PC-3 (cell line): ENCODE measurements at regions not wholly inside any gene's neighbourhood (a gene's known extent, or its start where the extent isn't known, plus 50 kb on each side); places are given as distances from the start of the nearest gene placed in this dataset.

ENCODE experiments used
- ATAC-seq: fragments of 200-7000 bp; cut with Tn5 transposase; 2 replicates; pipeline ENCODE4 v1.9.1; 2020; ENCODE audit warnings: mild to moderate bottlenecking, moderate library complexity
- BruUV-seq: library from RNA; stranded (reverse); fragments of 400-500 nt; replicated peaks from 2 replicates; lab custom pipeline; 2021; lab: Mats Ljungman, UMichigan
- CTCF ChIA-PET: fragments of 300-600 bp; sonication (Branson Sonifier 250); formaldehyde crosslinking; loops from one replicate; lab custom pipeline; 2022; ENCODE audit warnings: antibody characterized with exemption; lab: Charles Lee
- POLR2A ChIA-PET: fragments of 300-600 bp; sonication (Branson Sonifier 250); formaldehyde crosslinking; loops from one replicate; lab custom pipeline; 2022; ENCODE audit warnings: antibody characterized with exemption; ENCODE audit not compliant: unreplicated experiment; lab: Charles Lee
- DNase-seq: peaks from one replicate; pipeline ENCODE4 v3.0.0-alpha.2; 2015
- H2AFZ ChIP-seq: fragments of 300-600 bp; sonication (generic); 2 replicates; pipeline ENCODE4 v1.6.0; 2016; ENCODE audit warnings: antibody characterized with exemption, low read length
- H3F3A ChIP-seq: fragments of 300-600 bp; sonication (generic); one replicate; pipeline ENCODE4 v1.6.0; 2017; ENCODE audit warnings: antibody characterized with exemption, low read length, control low read depth, mild to moderate bottlenecking; ENCODE audit not compliant: unreplicated experiment
- H3K27ac ChIP-seq: fragments of 300-600 bp; sonication (generic); 2 replicates; pipeline ENCODE4 v1.5.1; 2016; ENCODE audit warnings: mild to moderate bottlenecking, low read length
- H3K27me3 ChIP-seq: fragments of 300-600 bp; sonication (generic); 2 replicates; pipeline ENCODE4 v1.6.1; 2016; ENCODE audit warnings: low read length, mixed read lengths
- H3K36me3 ChIP-seq: fragments of 300-600 bp; sonication (generic); 2 replicates; pipeline ENCODE4 v1.6.1; 2016; ENCODE audit warnings: low read depth, mixed run types, low read length, mixed read lengths
- H3K4me1 ChIP-seq: fragments of 300-600 bp; sonication (generic); 2 replicates; pipeline ENCODE4 v1.5.1; 2016; ENCODE audit warnings: low read length; ENCODE audit not compliant: insufficient read depth
- H3K4me2 ChIP-seq: fragments of 300-600 bp; sonication (generic); 2 replicates; pipeline ENCODE4 v1.6.0; 2016; ENCODE audit warnings: low read length
- H3K4me3 ChIP-seq: fragments of 300-600 bp; sonication (generic); 2 replicates; pipeline ENCODE4 v1.5.1; 2016; ENCODE audit warnings: mild to moderate bottlenecking, low read length, mixed read lengths
- H3K79me2 ChIP-seq: fragments of 300-600 bp; sonication (generic); 2 replicates; pipeline ENCODE4 v1.6.1; 2017; ENCODE audit warnings: low read length, mixed read lengths
- H3K9ac ChIP-seq: fragments of 300-600 bp; sonication (generic); 2 replicates; pipeline ENCODE4 v1.6.0; 2016; ENCODE audit warnings: mild to moderate bottlenecking, low read length
- H3K9me2 ChIP-seq: fragments of 300-600 bp; sonication (generic); replicated peaks from 2 replicates; pipeline ENCODE4 v1.6.1; 2016; ENCODE audit warnings: mixed run types, low read length, mixed read lengths
- H3K9me3 ChIP-seq: fragments of 300-600 bp; sonication (generic); 2 replicates; pipeline ENCODE4 v1.6.1; 2016; ENCODE audit warnings: low read length, mixed read lengths
- H4K20me1 ChIP-seq: fragments of 300-600 bp; sonication (generic); 2 replicates; pipeline ENCODE4 v1.6.1; 2016; ENCODE audit warnings: low read length, mixed read lengths
- EZH2 ChIP-seq: fragments of 300-600 bp; sonication (generic); IDR thresholded peaks from one replicate; pipeline ENCODE4 v1.6.1; 2017; ENCODE audit warnings: antibody characterized with exemption, mild to moderate bottlenecking, low read length; ENCODE audit not compliant: unreplicated experiment
- EZH2phosphoT487 ChIP-seq: fragments of 300-600 bp; sonication (generic); IDR thresholded peaks from 2 replicates; pipeline ENCODE4 v1.6.1; 2018; ENCODE audit warnings: mild to moderate bottlenecking, antibody characterized with exemption, low read length, borderline replicate concordance
- intact Hi-C: fragments of 100-400 bp; cut with micrococcal nuclease; formaldehyde crosslinking; loops from 2 replicates; pipeline ENCODE4 v1.9.0; 2023
- TF ChIP-seq, protein P1 (sequence below): fragments of 300-600 bp; sonication (generic); conservative IDR thresholded peaks from 2 replicates; pipeline ENCODE4 v1.5.1; 2017; ENCODE audit warnings: antibody characterized with exemption, low read depth, mild to moderate bottlenecking, low read length

DNA sequence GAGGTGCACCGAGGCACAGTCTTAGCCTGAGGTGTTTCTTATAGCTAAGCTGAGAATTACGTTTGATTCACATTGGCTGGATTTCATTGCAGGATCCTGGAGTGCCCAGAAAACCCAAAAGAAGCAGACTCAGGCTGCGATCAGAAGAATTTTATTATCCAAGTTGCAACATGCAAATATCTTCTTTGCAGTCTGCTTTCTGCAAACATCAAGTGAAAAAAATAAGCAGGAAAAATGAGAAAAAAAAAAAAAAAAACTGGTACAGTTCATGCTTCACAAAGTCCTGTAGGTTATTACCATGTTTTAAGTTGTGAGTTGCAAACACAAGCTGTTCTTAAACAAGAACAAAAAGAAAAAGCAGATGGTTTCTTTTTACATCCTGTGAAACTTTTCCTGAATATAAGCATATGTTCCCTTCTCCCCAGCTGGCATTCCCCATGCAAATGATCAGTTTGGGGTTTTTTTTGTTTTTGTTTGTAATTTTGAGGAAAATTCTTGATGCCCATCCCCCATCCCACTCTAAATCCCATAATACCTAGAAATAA lies 349.0 kb downstream of the CBLN4 start:
- no peaks in the 10 kb centered on the region for H3F3A ChIP-seq
- no peaks in the 10 kb centered on the region for H3K79me2 ChIP-seq
- H4K20me1 ChIP-seq = no peaks in the 10 kb centered on the region
- DNase-seq (no peak), ATAC-seq (no peak)
- TF ChIP-seq EZH2 = no peak
- TF ChIP-seq, protein P1, sequence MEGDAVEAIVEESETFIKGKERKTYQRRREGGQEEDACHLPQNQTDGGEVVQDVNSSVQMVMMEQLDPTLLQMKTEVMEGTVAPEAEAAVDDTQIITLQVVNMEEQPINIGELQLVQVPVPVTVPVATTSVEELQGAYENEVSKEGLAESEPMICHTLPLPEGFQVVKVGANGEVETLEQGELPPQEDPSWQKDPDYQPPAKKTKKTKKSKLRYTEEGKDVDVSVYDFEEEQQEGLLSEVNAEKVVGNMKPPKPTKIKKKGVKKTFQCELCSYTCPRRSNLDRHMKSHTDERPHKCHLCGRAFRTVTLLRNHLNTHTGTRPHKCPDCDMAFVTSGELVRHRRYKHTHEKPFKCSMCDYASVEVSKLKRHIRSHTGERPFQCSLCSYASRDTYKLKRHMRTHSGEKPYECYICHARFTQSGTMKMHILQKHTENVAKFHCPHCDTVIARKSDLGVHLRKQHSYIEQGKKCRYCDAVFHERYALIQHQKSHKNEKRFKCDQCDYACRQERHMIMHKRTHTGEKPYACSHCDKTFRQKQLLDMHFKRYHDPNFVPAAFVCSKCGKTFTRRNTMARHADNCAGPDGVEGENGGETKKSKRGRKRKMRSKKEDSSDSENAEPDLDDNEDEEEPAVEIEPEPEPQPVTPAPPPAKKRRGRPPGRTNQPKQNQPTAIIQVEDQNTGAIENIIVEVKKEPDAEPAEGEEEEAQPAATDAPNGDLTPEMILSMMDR = no peak
- no peak for TF ChIP-seq EZH2phosphoT487
- no peaks in the 10 kb centered on the region for H3K4me1 ChIP-seq
- H3K27me3 ChIP-seq = no peaks in the 10 kb centered on the region
- CTCF ChIA-PET = no interaction called here
- no peaks in the 10 kb centered on the region for H3K9me2 ChIP-seq
- H2AFZ ChIP-seq = no peak overlapping the region
- intact Hi-C loops = no loop called here
- H3K4me3 ChIP-seq = no peak overlapping the region
- H3K27ac ChIP-seq = no peak overlapping the region
- POLR2A ChIA-PET = no interaction called here
- BruUV-seq = no TSS peak
- no peak overlapping the region for H3K4me2 ChIP-seq
- peaks cover 26% of the 10 kb centered on the region for H3K9me3 ChIP-seq
- no peak overlapping the region for H3K9ac ChIP-seq
- no peaks in the 10 kb centered on the region for H3K36me3 ChIP-seq

DNA sequence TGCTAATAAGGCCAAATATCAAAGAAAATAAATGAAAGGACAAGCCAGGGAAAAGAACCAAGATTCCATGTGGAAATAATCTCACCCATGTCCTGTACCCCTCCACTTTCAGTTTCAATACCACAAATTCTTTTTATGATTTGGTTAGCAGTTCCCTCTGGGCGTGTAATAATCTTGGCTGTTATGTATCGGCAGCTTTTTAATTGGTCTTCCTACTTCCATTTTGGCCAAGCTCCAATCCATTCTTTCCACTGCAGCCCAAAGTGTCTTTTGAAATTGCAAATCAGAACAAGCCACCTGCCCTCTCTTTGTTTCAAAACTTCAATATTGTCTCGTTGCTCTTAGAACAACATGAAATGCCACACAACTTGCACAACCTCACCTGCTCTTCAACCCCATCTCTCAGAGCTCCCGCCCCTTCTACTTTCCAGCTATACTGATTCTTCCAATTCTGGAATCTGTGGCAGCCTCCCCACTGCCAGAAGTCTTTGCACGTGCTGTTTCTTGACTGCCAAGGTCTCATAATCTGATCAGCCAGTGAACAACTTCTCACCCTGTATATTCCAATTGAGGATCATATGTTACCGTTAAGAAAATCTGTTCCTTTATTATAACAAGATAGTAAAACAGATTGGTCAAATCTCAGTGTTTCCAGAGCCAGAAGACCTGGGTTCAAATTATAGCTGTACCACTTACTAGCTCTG lies 354.5 kb downstream of the CBLN4 start:
- Histone ChIP-seq H3K9me2 (no peaks in the 10 kb centered on the region), H3K9ac (no peak overlapping the region), H3K9me3 (peaks cover 21% of the 10 kb centered on the region), H3K4me1 (no peaks in the 10 kb centered on the region), H3K36me3 (no peaks in the 10 kb centered on the region), H3K4me2 (no peak overlapping the region), H3K79me2 (no peaks in the 10 kb centered on the region), H3K4me3 (no peak overlapping the region), H3F3A (no peaks in the 10 kb centered on the region), H2AFZ (no peak overlapping the region), H3K27me3 (no peaks in the 10 kb centered on the region), H4K20me1 (no peaks in the 10 kb centered on the region), H3K27ac (no peak overlapping the region)
- intact Hi-C loops = no loop called here
- DNase-seq (no peak), ATAC-seq (no peak)
- POLR2A ChIA-PET = no interaction called here
- CTCF ChIA-PET = no interaction called here
- TF ChIP-seq, protein P1 = no peak
- TF ChIP-seq EZH2phosphoT487 (no peak), EZH2 (no peak)
- BruUV-seq = no TSS peak

DNA sequence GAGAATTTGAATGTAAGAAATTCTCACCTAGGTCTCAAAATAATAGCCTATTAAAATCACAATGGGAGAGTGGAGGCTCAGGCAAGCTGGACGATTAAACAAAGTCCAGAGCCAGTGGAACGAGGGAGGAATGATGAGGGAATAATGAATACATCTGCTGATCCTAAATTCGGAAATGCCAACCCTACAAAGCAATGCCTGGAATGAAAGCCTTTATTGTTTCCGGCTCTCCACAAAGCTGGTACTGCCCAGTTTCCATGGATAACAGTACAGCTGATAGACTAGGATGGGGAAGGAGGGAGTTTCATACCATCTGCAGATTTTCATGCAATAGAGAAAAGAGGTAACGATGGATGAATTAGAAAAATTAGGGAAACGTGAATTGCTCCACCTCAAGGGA lies 356.1 kb downstream of the CBLN4 start:
- Histone ChIP-seq H3K9ac (no peak overlapping the region), H3K4me2 (no peak overlapping the region), H3K36me3 (no peaks in the 10 kb centered on the region), H3F3A (no peaks in the 10 kb centered on the region), H3K4me1 (no peaks in the 10 kb centered on the region), H3K9me2 (no peaks in the 10 kb centered on the region), H4K20me1 (no peaks in the 10 kb centered on the region), H3K9me3 (peaks cover 18% of the 10 kb centered on the region; the same call in 1 of the 2 replicates), H3K27ac (no peak overlapping the region), H3K79me2 (no peaks in the 10 kb centered on the region), H3K4me3 (no peak overlapping the region), H3K27me3 (no peaks in the 10 kb centered on the region), H2AFZ (no peak overlapping the region)
- intact Hi-C loops = no loop called here
- BruUV-seq = no TSS peak
- ChIA-PET POLR2A (no interaction called here), CTCF (no interaction called here)
- no peak for DNase-seq
- ATAC-seq = no peak
- TF ChIP-seq EZH2phosphoT487 = no peak
- no peak for TF ChIP-seq EZH2
- TF ChIP-seq, protein P1 = no peak
